ENCODE measurements at regions not wholly inside any gene's neighbourhood (a gene's known extent, or its start where the extent isn't known, plus 50 kb on each side); places are given as distances from the start of the nearest gene placed in this dataset.
"Not testable (repeated sequence)": the region's sequence is repeated elsewhere in the genome, so short reads cannot be mapped to it uniquely, and the experiment has no call there.

DNA sequence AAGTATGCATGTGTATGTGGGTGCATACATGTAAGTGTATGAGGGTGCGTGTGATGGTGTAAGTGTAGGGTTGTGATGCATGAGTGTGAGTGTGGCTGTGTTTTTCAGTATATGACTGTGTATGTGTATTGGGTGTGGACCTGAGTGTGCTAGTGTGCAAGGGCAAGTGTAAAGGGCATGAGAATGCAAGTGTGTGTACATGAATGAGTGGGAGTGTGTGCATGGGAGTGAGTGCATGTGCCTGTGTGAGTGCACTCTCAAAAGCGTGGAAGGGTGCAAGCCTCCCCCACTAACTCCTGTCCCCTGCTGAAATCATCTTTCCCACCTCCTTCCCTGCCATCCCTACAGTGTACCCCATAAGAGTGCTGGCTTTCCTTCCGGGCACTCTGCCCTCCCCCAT is 225.1 kb upstream of the PRKX start:
- Histone ChIP-seq H3K9me3 (replicated peaks; ENCODE audit: control insufficient read depth, insufficient read depth, low read length) (no peaks in the 10 kb centered on the region), H3K27ac (ENCODE audit: control insufficient read depth, insufficient read depth) (no peak overlapping the region), H3K36me3 (ENCODE audit: control insufficient read depth in 2 of 2, insufficient read depth in 2 of 2, low read length in 1 of 2) (no peaks in the 10 kb centered on the region), H3K9ac (ENCODE audit: control insufficient read depth, insufficient read depth, low read length) (no peak overlapping the region), H3K27me3 (replicated peaks in 1 of 2; ENCODE audit: control insufficient read depth in 2 of 2, insufficient read depth in 2 of 2, low read length in 1 of 2) (no peaks in the 10 kb centered on the region), H3K4me1 (ENCODE audit: control insufficient read depth, insufficient read depth, low read length) (no peaks in the 10 kb centered on the region), H3K4me3 (no peak overlapping the region), H4K20me1 (ENCODE audit: control insufficient read depth, insufficient read depth) (no peaks in the 10 kb centered on the region), H2AFZ (ENCODE audit: control insufficient read depth, low read depth, low read length) (no peak overlapping the region), H3K4me2 (ENCODE audit: control insufficient read depth, insufficient read depth) (no peak overlapping the region), H3K79me2 (ENCODE audit: control insufficient read depth, insufficient read depth, low read length) (no peaks in the 10 kb centered on the region)
- TF ChIP-seq SP1 (IDR thresholded peaks at IDR 0.05; ENCODE audit: low read depth, low read length) (no peak), FOS (IDR thresholded peaks at IDR 0.05; ENCODE audit: borderline replicate concordance, extremely low read depth, insufficient read length) (no peak), SMAD5 (IDR thresholded peaks at IDR 0.05; ENCODE audit: low read depth) (no peak), GABPA (IDR thresholded peaks at IDR 0.05; ENCODE audit: low read depth) (no peak), MYC (IDR thresholded peaks at IDR 0.05; ENCODE audit: insufficient read depth, insufficient read length, insufficient replicate concordance, low read length, severe bottlenecking) (no peak), ZNF24 (IDR thresholded peaks at IDR 0.05) (no peak), SUPT20H (IDR thresholded peaks at IDR 0.05; ENCODE audit: borderline replicate concordance, control insufficient read depth, low read depth, low read length) (no peak), ZNF622 (IDR thresholded peaks at IDR 0.05) (no peak), EP300 (IDR thresholded peaks at IDR 0.05; ENCODE audit: borderline replicate concordance in 1 of 2, control insufficient read depth in 1 of 2, low read depth in 2 of 2, low read length in 2 of 2) (no peak), SIX5 (IDR thresholded peaks at IDR 0.05; ENCODE audit: low read depth, low read length, severe bottlenecking) (no peak), EED (IDR thresholded peaks at IDR 0.05; ENCODE audit: low read depth) (no peak)
- TF ChIP-seq, protein P1, sequence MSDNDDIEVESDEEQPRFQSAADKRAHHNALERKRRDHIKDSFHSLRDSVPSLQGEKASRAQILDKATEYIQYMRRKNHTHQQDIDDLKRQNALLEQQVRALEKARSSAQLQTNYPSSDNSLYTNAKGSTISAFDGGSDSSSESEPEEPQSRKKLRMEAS (IDR thresholded peaks at IDR 0.05; ENCODE audit: low read depth, low read length): no peak
- TF ChIP-seq, protein P2, sequence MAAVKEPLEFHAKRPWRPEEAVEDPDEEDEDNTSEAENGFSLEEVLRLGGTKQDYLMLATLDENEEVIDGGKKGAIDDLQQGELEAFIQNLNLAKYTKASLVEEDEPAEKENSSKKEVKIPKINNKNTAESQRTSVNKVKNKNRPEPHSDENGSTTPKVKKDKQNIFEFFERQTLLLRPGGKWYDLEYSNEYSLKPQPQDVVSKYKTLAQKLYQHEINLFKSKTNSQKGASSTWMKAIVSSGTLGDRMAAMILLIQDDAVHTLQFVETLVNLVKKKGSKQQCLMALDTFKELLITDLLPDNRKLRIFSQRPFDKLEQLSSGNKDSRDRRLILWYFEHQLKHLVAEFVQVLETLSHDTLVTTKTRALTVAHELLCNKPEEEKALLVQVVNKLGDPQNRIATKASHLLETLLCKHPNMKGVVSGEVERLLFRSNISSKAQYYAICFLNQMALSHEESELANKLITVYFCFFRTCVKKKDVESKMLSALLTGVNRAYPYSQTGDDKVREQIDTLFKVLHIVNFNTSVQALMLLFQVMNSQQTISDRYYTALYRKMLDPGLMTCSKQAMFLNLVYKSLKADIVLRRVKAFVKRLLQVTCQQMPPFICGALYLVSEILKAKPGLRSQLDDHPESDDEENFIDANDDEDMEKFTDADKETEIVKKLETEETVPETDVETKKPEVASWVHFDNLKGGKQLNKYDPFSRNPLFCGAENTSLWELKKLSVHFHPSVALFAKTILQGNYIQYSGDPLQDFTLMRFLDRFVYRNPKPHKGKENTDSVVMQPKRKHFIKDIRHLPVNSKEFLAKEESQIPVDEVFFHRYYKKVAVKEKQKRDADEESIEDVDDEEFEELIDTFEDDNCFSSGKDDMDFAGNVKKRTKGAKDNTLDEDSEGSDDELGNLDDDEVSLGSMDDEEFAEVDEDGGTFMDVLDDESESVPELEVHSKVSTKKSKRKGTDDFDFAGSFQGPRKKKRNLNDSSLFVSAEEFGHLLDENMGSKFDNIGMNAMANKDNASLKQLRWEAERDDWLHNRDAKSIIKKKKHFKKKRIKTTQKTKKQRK (IDR thresholded peaks at IDR 0.05; ENCODE audit: low read depth, low read length): no peak
- no TSS peak for BruUV-seq (replicated peaks)
- ChIA-PET SMC1A (ENCODE audit: uncharacterized antibody, unreplicated experiment) (no interaction called here), CTCF (no interaction called here), RAD21 (ENCODE audit: unreplicated experiment) (no interaction called here), POLR2A (interaction anchor here (0.6 kb wide), 1 partner anchor 1936 kb away, joined by 4 read pairs; no protein-coding TSS in a partner anchor)
- in situ Hi-C loops (cut with MboI) (loop anchor here (25.0 kb wide), 1 partner anchor 126 kb away; no protein-coding TSS in a partner anchor), intact Hi-C loops (cut with micrococcal nuclease; ENCODE audit: unreplicated experiment) (no loop called here)
- FAIRE-seq (no peak), DNase-seq (ENCODE audit: low read depth, low spot score) (no peak), ATAC-seq (no peak)
- 44% methylated on average over 3 of the region's 3 CpGs for WGBS (ENCODE audit: insufficient coverage, insufficient replicate concordance, low lambda C conversion rate, missing lambda C conversion rate)

DNA sequence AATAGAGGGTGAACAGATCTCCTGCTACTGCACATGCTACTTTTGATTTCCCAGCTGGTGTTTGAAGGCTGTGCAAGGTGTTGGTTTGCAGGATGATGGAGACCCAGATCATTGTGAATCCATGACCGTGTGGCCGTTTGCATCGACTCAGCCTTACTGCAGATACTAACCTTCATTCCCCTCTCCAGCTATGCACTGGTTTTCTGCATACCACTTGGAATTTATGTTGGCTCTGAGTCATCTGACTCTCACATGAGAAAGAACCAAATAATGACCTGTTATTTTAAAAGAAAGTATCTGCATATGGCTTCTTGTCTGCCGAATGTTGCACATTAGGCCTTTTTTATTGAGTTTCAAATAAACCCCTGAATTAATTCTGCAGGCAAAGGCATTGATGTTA is 221.7 kb upstream of the PRKX start:
- CTCF ChIA-PET; RAD21 ChIA-PET (ENCODE audit: unreplicated experiment); H4K20me1 ChIP-seq (ENCODE audit: control insufficient read depth, insufficient read depth); H3K36me3 ChIP-seq (ENCODE audit: control insufficient read depth in 2 of 2, insufficient read depth in 2 of 2, low read length in 1 of 2); SMC1A ChIA-PET (ENCODE audit: uncharacterized antibody, unreplicated experiment); H3K9me3 ChIP-seq (replicated peaks; ENCODE audit: control insufficient read depth, insufficient read depth, low read length); H2AFZ ChIP-seq (ENCODE audit: control insufficient read depth, low read depth, low read length); H3K27me3 ChIP-seq (replicated peaks in 1 of 2; ENCODE audit: control insufficient read depth in 2 of 2, insufficient read depth in 2 of 2, low read length in 1 of 2); BruUV-seq (replicated peaks); POLR2A ChIA-PET; FAIRE-seq; DNase-seq (ENCODE audit: low read depth, low spot score); H3K9ac ChIP-seq (ENCODE audit: control insufficient read depth, insufficient read depth, low read length); intact Hi-C loops (cut with micrococcal nuclease; ENCODE audit: unreplicated experiment); H3K4me3 ChIP-seq; ATAC-seq; H3K79me2 ChIP-seq (ENCODE audit: control insufficient read depth, insufficient read depth, low read length); H3K4me2 ChIP-seq (ENCODE audit: control insufficient read depth, insufficient read depth); H3K27ac ChIP-seq (ENCODE audit: control insufficient read depth, insufficient read depth); H3K4me1 ChIP-seq (ENCODE audit: control insufficient read depth, insufficient read depth, low read length): not testable (repeated sequence)
- in situ Hi-C loops (cut with MboI): loop anchor here (25.0 kb wide), 1 partner anchor 123 kb away; no protein-coding TSS in a partner anchor
- WGBS (ENCODE audit: insufficient coverage, insufficient replicate concordance, low lambda C conversion rate, missing lambda C conversion rate): no CpG with 5 or more reads among the region's 4 CpGs

All from GM12878 (cell line).